ENCODE measurements at regions not wholly inside any gene's neighbourhood (a gene's known extent, or its start where the extent isn't known, plus 50 kb on each side); places are given as distances from the start of the nearest gene placed in this dataset.

- Histone ChIP-seq H2AFZ (ENCODE audit: low read length) (no peak overlapping the region), H3K27me3 (replicated peaks in 1 of 4; ENCODE audit: control insufficient read depth in 3 of 4, extremely low read depth in 1 of 4, insufficient read depth in 3 of 4, low read length in 3 of 4) (no peaks in the 10 kb centered on the region), H3K79me2 (ENCODE audit: control insufficient read depth in 1 of 2, insufficient read depth in 2 of 2, low read length in 2 of 2) (no peaks in the 10 kb centered on the region), H2BK12ac (ENCODE audit: low read depth, low read length) (no peak overlapping the region), H3K9me3 (ENCODE audit: insufficient read depth in 2 of 2, low read depth in 1 of 2, low read length in 1 of 2) (peaks cover 0 to 3% of the 10 kb centered on the region in 2 experiments; a peak in 1 of 4 replicates), H3K4me1 (replicated peaks in 1 of 4; ENCODE audit: control insufficient read depth in 3 of 4, insufficient read depth in 4 of 4, low read length in 3 of 4) (no peaks in the 10 kb centered on the region), H4K20me1 (replicated peaks in 1 of 2; ENCODE audit: control insufficient read depth in 1 of 2, insufficient read depth in 2 of 2, low read length in 2 of 2) (no peaks in the 10 kb centered on the region), H3K18ac (ENCODE audit: extremely low read depth, low read length) (no peak overlapping the region), H3K4me2 (ENCODE audit: insufficient read depth in 1 of 2, low read depth in 2 of 2, low read length in 2 of 2) (no peak overlapping the region), H3K14ac (ENCODE audit: insufficient read length) (no peak overlapping the region), H3K4ac (replicated peaks; ENCODE audit: insufficient read length, low read depth, low read length) (no peak overlapping the region), H3K9ac (replicated peaks in 1 of 4; ENCODE audit: extremely low read depth in 1 of 4, low read depth in 3 of 4, low read length in 3 of 4) (no peak overlapping the region), H3K27ac (ENCODE audit: low read depth, low read length) (no peak overlapping the region), H3K23me2 (ENCODE audit: low read depth, low read length) (no peaks in the 10 kb centered on the region), H4K5ac (ENCODE audit: insufficient read length, low read depth, low read length) (no peak overlapping the region), H2BK20ac (ENCODE audit: low read length) (no peak overlapping the region), H3K36me3 (ENCODE audit: control insufficient read depth in 2 of 4, insufficient read depth in 4 of 4, low read length in 3 of 4) (no peaks in the 10 kb centered on the region), H3K56ac (replicated peaks; ENCODE audit: insufficient read length, low read depth, low read length) (no peak overlapping the region), H2BK120ac (replicated peaks; ENCODE audit: low read depth, low read length) (no peak overlapping the region), H4K91ac (replicated peaks; ENCODE audit: insufficient read length, low read length) (no peak overlapping the region), H3K4me3 (ENCODE audit: extremely low read depth in 1 of 4, insufficient read depth in 2 of 4, low read depth in 3 of 4, low read length in 4 of 4) (no peak overlapping the region), H2AK5ac (ENCODE audit: low read depth, low read length) (no peak overlapping the region), H2BK5ac (ENCODE audit: low read depth, low read length) (no peak overlapping the region), H3K23ac (ENCODE audit: insufficient read length) (no peak overlapping the region), H2BK15ac (ENCODE audit: low read length) (no peak overlapping the region), H4K8ac (ENCODE audit: extremely low read depth, insufficient read depth, low read length) (no peak overlapping the region), H3K79me1 (ENCODE audit: low read depth, low read length) (no peaks in the 10 kb centered on the region)
- DNase-seq (ENCODE audit: low read depth in 1 of 2, low spot score in 2 of 2) (no peak), FAIRE-seq (no peak)
- POLR2A ChIA-PET (ENCODE audit: partially characterized antibody) = no interaction called here
- 86% methylated on average over 1 of the region's 1 CpG; no CpG with 5 or more reads in 1 of the 2 experiments for WGBS, 2 experiments (ENCODE audit: extremely low coverage in 1 of 2, insufficient coverage in 1 of 2, insufficient read length in 1 of 2, insufficient replicate concordance in 2 of 2, low coverage in 1 of 2, low lambda C conversion rate in 2 of 2, missing lambda C conversion rate in 1 of 2)
- CTCF ChIA-PET (ENCODE audit: partially characterized antibody) = no interaction called here
- TF ChIP-seq KDM1A (IDR thresholded peaks at IDR 0.05; ENCODE audit: borderline replicate concordance, low read length) (no peak), TAF7 (optimal IDR thresholded peaks at IDR 0.05; ENCODE audit: borderline replicate concordance, low read depth, low read length) (no peak), KDM4A (IDR thresholded peaks at IDR 0.05; ENCODE audit: low read depth, low read length, severe bottlenecking) (no peak), CHD1 (IDR thresholded peaks at IDR 0.05; ENCODE audit: low read depth, low read length) (no peak), GTF2F1 (IDR thresholded peaks at IDR 0.05; ENCODE audit: borderline replicate concordance, low read depth, low read length) (no peak), ZNF274 (IDR thresholded peaks at IDR 0.05; ENCODE audit: borderline replicate concordance, extremely low read depth, low read length) (no peak), JUND (IDR thresholded peaks at IDR 0.05; ENCODE audit: low read length) (no peak), KDM5A (IDR thresholded peaks at IDR 0.05; ENCODE audit: low read length) (no peak), CEBPB (IDR thresholded peaks at IDR 0.05; ENCODE audit: low read depth, low read length) (no peak), RAD21 (IDR thresholded peaks at IDR 0.05 in 1 of 2, conservative IDR thresholded peaks at IDR 0.05 in 1 of 2; ENCODE audit: low read depth in 2 of 2, low read length in 2 of 2) (no peak), RBBP5 (IDR thresholded peaks at IDR 0.05; ENCODE audit: borderline replicate concordance, low read depth, low read length) (no peak), POU5F1 (IDR thresholded peaks at IDR 0.05; ENCODE audit: low read depth, low read length) (no peak), SIRT6 (IDR thresholded peaks at IDR 0.05; ENCODE audit: low read length) (no peak), TEAD4 (IDR thresholded peaks at IDR 0.05; ENCODE audit: low read depth, low read length) (no peak), EZH2 (IDR thresholded peaks at IDR 0.05; ENCODE audit: low read depth, low read length, severe bottlenecking) (no peak)
Observed at GRCh38 chr5:109267283-109267682, 142.5 kb downstream of the PJA2 start.
